CD14-positive monocyte (primary cell): ENCODE measurements at regions not wholly inside any gene's neighbourhood (a gene's known extent, or its start where the extent isn't known, plus 50 kb on each side); places are given as distances from the start of the nearest gene placed in this dataset.
"Not testable (repeated sequence)": the region's sequence is repeated elsewhere in the genome, so short reads cannot be mapped to it uniquely, and the experiment has no call there.

ENCODE experiments used
- DNase-seq, 3 donors: peaks; one replicate each; pipeline ENCODE4 v3.0.0-alpha.2; 2011 to 2022
- H2AFZ ChIP-seq: 2 replicates; pipeline ENCODE4 v1.6.0; 2012; ENCODE audit warnings: mild to moderate bottlenecking, low read depth, low read length, inconsistent platforms; ENCODE audit not compliant: insufficient read depth, poor library complexity, severe bottlenecking
- H3K27ac ChIP-seq, 2 donors: 1 replicate in 1 of 2; 2 replicates in 1 of 2; pipeline ENCODE4 v1.5.1; 2012 to 2013; ENCODE audit warnings: low read length in 2 of 2, control low read depth in 1 of 2, inconsistent platforms in 1 of 2, low read depth in 1 of 2, mild to moderate bottlenecking in 1 of 2
- H3K27me3 ChIP-seq, 2 donors: one replicate each; pipeline versions ENCODE4 v1.6.0 to v1.6.1; 2011 to 2013; ENCODE audit warnings: low read length in 2 of 2; ENCODE audit not compliant: control insufficient read depth in 2 of 2, insufficient read depth in 2 of 2
- H3K36me3 ChIP-seq, 2 donors: replicated peaks in 1 of 2; 1 replicate in 1 of 2; 2 replicates in 1 of 2; pipeline versions ENCODE4 v1.5.1 to v1.6.1; 2012 to 2013; ENCODE audit warnings: low read length in 2 of 2, control low read depth in 1 of 2, inconsistent platforms in 1 of 2, mild to moderate bottlenecking in 1 of 2; ENCODE audit not compliant: insufficient read depth in 2 of 2, control insufficient read depth in 1 of 2
- H3K4me1 ChIP-seq, 2 donors: 1 replicate in 1 of 2; 2 replicates in 1 of 2; pipeline versions ENCODE4 v1.5.1 to v1.6.1; 2012 to 2013; ENCODE audit warnings: low read length in 2 of 2, control low read depth in 1 of 2, inconsistent platforms in 1 of 2, mild to moderate bottlenecking in 1 of 2, moderate library complexity in 1 of 2; ENCODE audit not compliant: insufficient read depth in 2 of 2, control insufficient read depth in 1 of 2
- H3K4me2 ChIP-seq: replicated peaks from 2 replicates; pipeline ENCODE3; 2012; ENCODE audit warnings: low read length, moderate library complexity, mild to moderate bottlenecking; ENCODE audit not compliant: poor library complexity, severe bottlenecking; ENCODE audit errors: extremely low read depth
- H3K4me3 ChIP-seq, 3 experiments: fragments of 200-600 bp in 1 of 3; sonication (generic) in 1 of 3; replicated peaks in 1 of 3; 1 replicate in 2 of 3; 2 replicates in 1 of 3; pipeline ENCODE4 v1.5.1; 2011 to 2013; ENCODE audit warnings: low read length in 3 of 3, mild to moderate bottlenecking in 3 of 3, control low read depth in 2 of 3, low read depth in 2 of 3, inconsistent platforms in 1 of 3, moderate library complexity in 1 of 3
- H3K79me2 ChIP-seq: 2 replicates; pipeline ENCODE4 v1.6.0; 2012; ENCODE audit warnings: mild to moderate bottlenecking, control low read depth, inconsistent platforms, low read length, moderate library complexity; ENCODE audit not compliant: insufficient read depth
- H3K9ac ChIP-seq: 2 replicates; pipeline ENCODE4 v1.6.0; 2017; ENCODE audit warnings: low read length, mild to moderate bottlenecking; ENCODE audit not compliant: insufficient read depth, poor library complexity, severe bottlenecking
- H3K9me3 ChIP-seq, 2 donors: replicated peaks in 1 of 2; 1 replicate in 1 of 2; 2 replicates in 1 of 2; pipeline versions ENCODE4 v1.5.1 to v1.6.1; 2012 to 2013; ENCODE audit warnings: low read length in 2 of 2, control low read depth in 1 of 2; ENCODE audit not compliant: control insufficient read depth in 1 of 2, insufficient read depth in 1 of 2
- H4K20me1 ChIP-seq: 2 replicates; pipeline ENCODE4 v1.6.0; 2012; ENCODE audit warnings: mild to moderate bottlenecking, low read length, control low read depth, moderate library complexity; ENCODE audit not compliant: insufficient read depth
- H3K27ac Mint-ChIP-seq, 7 donors: one replicate each; pipeline ENCODE4 v1.8.0; 2020; ENCODE audit warnings: mild to moderate bottlenecking in 7 of 7, mixed read lengths in 7 of 7, moderate library complexity in 6 of 7, inconsistent platforms in 2 of 7
- H3K27me3 Mint-ChIP-seq, 3 donors: one replicate each; pipeline ENCODE4 v1.8.0; 2021 to 2022; ENCODE audit warnings: low read depth in 3 of 3, mild to moderate bottlenecking in 3 of 3, mixed read lengths in 3 of 3, moderate library complexity in 3 of 3, inconsistent platforms in 1 of 3
- H3K36me3 Mint-ChIP-seq, 2 donors: one replicate each; pipeline ENCODE4 v1.8.0; 2020; ENCODE audit warnings: mixed read lengths in 2 of 2, inconsistent platforms in 1 of 2, mild to moderate bottlenecking in 1 of 2
- H3K4me1 Mint-ChIP-seq: one replicate; pipeline ENCODE4 v1.8.0; 2020; ENCODE audit warnings: mild to moderate bottlenecking, mixed read lengths
- H3K4me3 Mint-ChIP-seq, 2 donors: one replicate each; pipeline ENCODE4 v1.8.0; 2020; ENCODE audit warnings: mild to moderate bottlenecking in 2 of 2, mixed read lengths in 2 of 2, moderate library complexity in 1 of 2
- H3K9me3 Mint-ChIP-seq, 7 donors: one replicate each; pipeline ENCODE4 v1.8.0; 2020 to 2022; ENCODE audit warnings: mixed read lengths in 7 of 7, mild to moderate bottlenecking in 6 of 7, moderate library complexity in 6 of 7, inconsistent platforms in 2 of 7
- CTCF ChIP-seq: fragments of 200-600 bp; IDR thresholded peaks from one replicate; pipeline ENCODE4 v1.8.0; 2022; ENCODE audit warnings: antibody characterized with exemption, mild to moderate bottlenecking
- WGBS: methylation state at CpG from one replicate; pipeline ENCODE4 v1.1.5; 2013; ENCODE audit warnings: missing lambda C conversion rate; ENCODE audit not compliant: insufficient coverage; 5-methylcytosine and 5-hydroxymethylcytosine counted together
- intact Hi-C, 2 donors: fragments of 100-400 bp; cut with micrococcal nuclease; formaldehyde crosslinking; loops; one replicate each; pipeline versions ENCODE4 v1.15.0 to v1.15.1; 2023

- Histone ChIP-seq H3K79me2 (no peaks in the 10 kb centered on the region), H3K4me2 (no peak overlapping the region), H3K4me3 (no peak overlapping the region), H4K20me1 (no peaks in the 10 kb centered on the region), H3K27ac (no peak overlapping the region), H3K4me1 (no peaks in the 10 kb centered on the region), H3K9me3 (no peaks in the 10 kb centered on the region), H3K36me3 (no peaks in the 10 kb centered on the region), H2AFZ (no peak overlapping the region), H3K27me3 (no peaks in the 10 kb centered on the region), H3K9ac (no peak overlapping the region)
- peak overlapping the region in 1 of 7 donors; percentile 19 for H3K27ac Mint-ChIP-seq
- H3K36me3 Mint-ChIP-seq = no peaks in the 10 kb centered on the region
- H3K9me3 Mint-ChIP-seq = peaks cover 0 to 8% (median 5%) of the 10 kb centered on the region in 7 donors
- DNase-seq = no peak
- WGBS = 87% methylated on average over 5 of the region's 8 CpGs
- intact Hi-C loops = no loop called here
- peaks cover 1 to 4% (median 1%) of the 10 kb centered on the region in 3 donors for H3K27me3 Mint-ChIP-seq
- no peak overlapping the region for H3K4me3 Mint-ChIP-seq
- H3K4me1 Mint-ChIP-seq = no peaks in the 10 kb centered on the region
- TF ChIP-seq CTCF = no peak
Measured at GRCh38 chr6:157732416-157733161, 90.5 kb upstream of the SNX9 start.

- DNase-seq, H3K36me3 ChIP-seq, H3K9me3 ChIP-seq, H3K4me3 Mint-ChIP-seq, H3K4me1 ChIP-seq, H2AFZ ChIP-seq, H3K27ac Mint-ChIP-seq, H4K20me1 ChIP-seq, H3K79me2 ChIP-seq, H3K9ac ChIP-seq, H3K27ac ChIP-seq, H3K27me3 Mint-ChIP-seq, H3K27me3 ChIP-seq, intact Hi-C loops, H3K36me3 Mint-ChIP-seq, H3K4me2 ChIP-seq, H3K4me3 ChIP-seq, H3K4me1 Mint-ChIP-seq: not testable (repeated sequence)
- WGBS = 100% methylated on average over 1 of the region's 4 CpGs
- H3K9me3 Mint-ChIP-seq = peaks cover 11 to 23% (median 16%) of the 10 kb centered on the region in 7 donors
Measured at GRCh38 chr6:157736555-157736954, 86.5 kb upstream of the SNX9 start.
